ENCODE measurements at regions not wholly inside any gene's neighbourhood (a gene's known extent, or its start where the extent isn't known, plus 50 kb on each side); places are given as distances from the start of the nearest gene placed in this dataset.

- no peak for TF ChIP-seq CTCF (IDR thresholded peaks at IDR 0.05 in 4 of 5, conservative IDR thresholded peaks at IDR 0.05 in 1 of 5)
- no peak for TF ChIP-seq POLR2A (IDR thresholded peaks at IDR 0.05)
- Histone ChIP-seq H3K27ac (no peak overlapping the region), H3K27me3 (no peaks in the 10 kb centered on the region), H3K36me3 (no peaks in the 10 kb centered on the region), H3K9me3 (no peaks in the 10 kb centered on the region), H3K4me1 (no peaks in the 10 kb centered on the region), H3K4me3 (no peak overlapping the region)
- DNase-seq (no peak), ATAC-seq (no peak)
- intact Hi-C loops (cut with DNase I; ENCODE audit: low total_unique reads), result no loop called here
- in situ Hi-C loops (cut with MboI; ENCODE audit: low sequenced_read_pairs in 4 of 4), result no loop called here
Observed at GRCh38 chr2:14245901-14246300, 386.6 kb upstream of the LRATD1 start.

GRCh38 chr2:14255135-14255820 lies 377.2 kb upstream of the LRATD1 start:
- intact Hi-C loops (cut with DNase I; ENCODE audit: low total_unique reads), result no loop called here
- no peak for DNase-seq

GRCh38 chr2:14256890-14257289 lies 375.6 kb upstream of the LRATD1 start:
- no peak for DNase-seq
- H3K9me3 ChIP-seq, result no peaks in the 10 kb centered on the region
- no peaks in the 10 kb centered on the region for H3K4me1 ChIP-seq
- intact Hi-C loops (cut with DNase I; ENCODE audit: low total_unique reads) (no loop called here), in situ Hi-C loops (cut with MboI; ENCODE audit: low sequenced_read_pairs in 4 of 4) (no loop called here)
- ATAC-seq, result no peak
- TF ChIP-seq CTCF (IDR thresholded peaks at IDR 0.05 in 4 of 5, conservative IDR thresholded peaks at IDR 0.05 in 1 of 5) (no peak), POLR2A (IDR thresholded peaks at IDR 0.05) (no peak)
- H3K27me3 ChIP-seq, result no peaks in the 10 kb centered on the region
- H3K27ac ChIP-seq, result no peak overlapping the region
- no peak overlapping the region for H3K4me3 ChIP-seq
- no peaks in the 10 kb centered on the region for H3K36me3 ChIP-seq

More at GRCh38 chr2:14255135-14255820, 377.2 kb upstream of the LRATD1 start:
- Histone ChIP-seq H3K9me3 (no peaks in the 10 kb centered on the region), H3K4me3 (no peak overlapping the region), H3K36me3 (no peaks in the 10 kb centered on the region), H3K4me1 (no peaks in the 10 kb centered on the region), H3K27me3 (no peaks in the 10 kb centered on the region), H3K27ac (no peak overlapping the region)
- in situ Hi-C loops (cut with MboI; ENCODE audit: low sequenced_read_pairs in 4 of 4), result no loop called here
- no peak for TF ChIP-seq CTCF (IDR thresholded peaks at IDR 0.05 in 4 of 5, conservative IDR thresholded peaks at IDR 0.05 in 1 of 5)
- TF ChIP-seq POLR2A (IDR thresholded peaks at IDR 0.05), result no peak
- no peak for ATAC-seq

- no peaks in the 10 kb centered on the region for H3K27me3 ChIP-seq
- no peak overlapping the region for H3K4me3 ChIP-seq
- intact Hi-C loops (cut with DNase I; ENCODE audit: low total_unique reads), result no loop called here
- H3K27ac ChIP-seq, result no peak overlapping the region
- ATAC-seq (no peak), DNase-seq (no peak)
- H3K36me3 ChIP-seq, result no peaks in the 10 kb centered on the region
- no peak for TF ChIP-seq POLR2A (IDR thresholded peaks at IDR 0.05)
- no peak for TF ChIP-seq CTCF (IDR thresholded peaks at IDR 0.05 in 4 of 5, conservative IDR thresholded peaks at IDR 0.05 in 1 of 5)
- H3K9me3 ChIP-seq, result no peaks in the 10 kb centered on the region
- in situ Hi-C loops (cut with MboI; ENCODE audit: low sequenced_read_pairs in 4 of 4), result no loop called here
- H3K4me1 ChIP-seq, result no peaks in the 10 kb centered on the region
Observed at GRCh38 chr2:14257801-14258507, 374.6 kb upstream of the LRATD1 start.

All from gastrocnemius medialis (tissue), 4 donors.